A549 (cell line): ENCODE measurements at regions not wholly inside any gene's neighbourhood (a gene's known extent, or its start where the extent isn't known, plus 50 kb on each side); places are given as distances from the start of the nearest gene placed in this dataset.
A peak's percentile ranks its signal among the peaks of the same experiment; 100 is the strongest.

Experiments
- ATAC-seq, 2 experiments: fragments of 200-7000 bp in 1 of 2; fragments of >200 bp in 1 of 2; cut with Nextera tagmentation in 1 of 2; cut with Tn5 transposase in 1 of 2; 3 replicates each; pipeline versions ENCODE4 v1.8.0 to v1.9.1; 2018 to 2020; ENCODE audit warnings: mild to moderate bottlenecking in 1 of 2, moderate library complexity in 1 of 2
- CTCF ChIA-PET: fragments of 300-600 bp; sonication (Branson Sonifier 250); formaldehyde crosslinking; extraction: SDS; loops from one replicate; lab custom pipeline; 2021; ENCODE audit warnings: antibody characterized with exemption, inconsistent platforms; lab: Yijun Ruan, JAX
- POLR2A ChIA-PET: fragments of 350-600 bp; formaldehyde crosslinking; extraction: SDS; loops from one replicate; lab custom pipeline; 2021; ENCODE audit warnings: antibody characterized with exemption, inconsistent platforms; lab: Yijun Ruan, JAX
- DNase-seq, 2 experiments: peaks; one replicate each; pipeline versions ENCODE4 v3.0.0 to v3.0.0-alpha.2; 2011 to 2016; ENCODE audit warnings: low read depth in 1 of 2, low spot score in 1 of 2
- FAIRE-seq: peaks from 2 replicates; lab custom pipeline; 2011; peaks lifted over from hg19 to GRCh38; lab: Jason Lieb, UNC
- H3K27ac ChIP-seq, 2 experiments: fragments of >200 bp; sonication (Bioruptor Twin); formaldehyde crosslinking; 3 replicates each; pipeline ENCODE4 v1.5.1; 2016 to 2017
- H3K4me1 ChIP-seq: fragments of >200 bp; sonication (Bioruptor Twin); formaldehyde crosslinking; 3 replicates; pipeline ENCODE4 v1.6.1; 2016
- H3K4me2 ChIP-seq: fragments of >200 bp; sonication (Bioruptor Twin); formaldehyde crosslinking; 3 replicates; pipeline ENCODE4 v1.6.1; 2016
- H3K4me3 ChIP-seq: fragments of >200 bp; sonication (Bioruptor Twin); formaldehyde crosslinking; 3 replicates; pipeline ENCODE4 v1.5.1; 2016
- H3K9me3 ChIP-seq: fragments of >200 bp; sonication (Bioruptor Twin); formaldehyde crosslinking; 3 replicates; pipeline ENCODE4 v1.6.1; 2016
- ATOH8 ChIP-seq: fragments of 250-450 bp; sonication (Bioruptor Pico); IDR thresholded peaks from 2 replicates; pipeline ENCODE4 v1.5.0; 2020; ENCODE audit warnings: low read depth, mild to moderate bottlenecking, moderate library complexity
- CBX8 ChIP-seq: fragments of 200-600 bp; sonication (generic); IDR thresholded peaks from 2 replicates; pipeline ENCODE4 v1.6.1; 2016
- CEBPB ChIP-seq, 2 experiments: fragments of >200 bp in 1 of 2; sonication (Bioruptor Twin) in 1 of 2; formaldehyde crosslinking in 1 of 2; IDR thresholded peaks; 2 replicates each; pipeline ENCODE4 v1.6.1; 2012 to 2016
- CHD4 ChIP-seq: fragments of 200-600 bp; sonication (generic); IDR thresholded peaks from 2 replicates; pipeline ENCODE4 v1.6.1; 2016; ENCODE audit warnings: antibody characterized with exemption, mild to moderate bottlenecking, borderline replicate concordance
- CTCF ChIP-seq: fragments of >200 bp; sonication (Bioruptor Twin); formaldehyde crosslinking; IDR thresholded peaks from 3 replicates; pipeline ENCODE4 v1.5.1; 2016
- EHF ChIP-seq: fragments of 250-450 bp; sonication (Bioruptor Pico); IDR thresholded peaks from 2 replicates; pipeline ENCODE4 v1.5.0; 2020; ENCODE audit warnings: mild to moderate bottlenecking
- EP300 ChIP-seq, 2 experiments: fragments of >200 bp; sonication (Bioruptor Twin); formaldehyde crosslinking; IDR thresholded peaks; 2 replicates in 1 of 2; 3 replicates in 1 of 2; pipeline ENCODE4 v1.6.1; 2016 to 2017
- FOSL2 ChIP-seq, 2 experiments: fragments of 450-650 bp in 1 of 2; fragments of >200 bp in 1 of 2; sonication (Bioruptor Twin) in 1 of 2; formaldehyde crosslinking; IDR thresholded peaks; 2 replicates each; pipeline versions ENCODE4 v1.5.0 to v1.6.1; 2016 to 2020; ENCODE audit warnings: mild to moderate bottlenecking in 1 of 2, moderate library complexity in 1 of 2
- GATA3 ChIP-seq: IDR thresholded peaks from 2 replicates; pipeline ENCODE4 v1.6.1; 2012; ENCODE audit warnings: borderline replicate concordance
- HES2 ChIP-seq: fragments of >200 bp; sonication (Bioruptor Twin); formaldehyde crosslinking; IDR thresholded peaks from 2 replicates; pipeline ENCODE4 v1.6.1; 2016
- HEYL ChIP-seq: fragments of 250-450 bp; sonication (Bioruptor Pico); IDR thresholded peaks from 2 replicates; pipeline ENCODE4 v1.8.0; 2021; ENCODE audit warnings: mild to moderate bottlenecking, moderate library complexity
- HOXA7 ChIP-seq: fragments of 250-450 bp; sonication (Bioruptor Pico); IDR thresholded peaks from 2 replicates; pipeline ENCODE4 v1.5.0; 2020; ENCODE audit warnings: mild to moderate bottlenecking, moderate library complexity
- HOXB13 ChIP-seq: fragments of 250-450 bp; sonication (Bioruptor Pico); IDR thresholded peaks from 2 replicates; pipeline ENCODE4 v1.5.0; 2020; ENCODE audit warnings: low read depth, mild to moderate bottlenecking, moderate library complexity
- HOXB5 ChIP-seq: fragments of 250-450 bp; sonication (Bioruptor Pico); IDR thresholded peaks from 2 replicates; pipeline ENCODE4 v1.5.0; 2020; ENCODE audit warnings: mild to moderate bottlenecking, moderate library complexity
- JUNB ChIP-seq: fragments of >200 bp; sonication (Bioruptor Twin); formaldehyde crosslinking; IDR thresholded peaks from 2 replicates; pipeline ENCODE4 v1.6.1; 2016
- KDM1A ChIP-seq: fragments of 200-600 bp; sonication (generic); IDR thresholded peaks from 2 replicates; pipeline ENCODE4 v1.6.1; 2016; ENCODE audit warnings: low read depth, mild to moderate bottlenecking
- KDM5A ChIP-seq: fragments of 200-600 bp; sonication (generic); IDR thresholded peaks from 2 replicates; pipeline ENCODE4 v1.6.1; 2016; ENCODE audit warnings: antibody characterized with exemption, mild to moderate bottlenecking
- MAFK ChIP-seq: fragments of 450-650 bp; IDR thresholded peaks from 2 replicates; pipeline ENCODE4 v1.6.1; 2014; ENCODE audit not compliant: partially characterized antibody
- MAX ChIP-seq: IDR thresholded peaks from 2 replicates; pipeline ENCODE4 v1.6.1; 2012
- PHF8 ChIP-seq: fragments of 200-600 bp; sonication (generic); IDR thresholded peaks from 2 replicates; pipeline ENCODE4 v1.6.1; 2016; ENCODE audit warnings: low read depth, mild to moderate bottlenecking, antibody characterized with exemption, moderate library complexity, borderline replicate concordance
- POLR2AphosphoS2 ChIP-seq: conservative IDR thresholded peaks from 2 replicates; pipeline ENCODE4 v1.6.1; 2012; ENCODE audit warnings: low read length, improper control_type of control experiment, inconsistent platforms
- RARB ChIP-seq: fragments of 250-450 bp; sonication (Bioruptor Pico); IDR thresholded peaks from 2 replicates; pipeline ENCODE4 v1.8.0; 2021; ENCODE audit warnings: mild to moderate bottlenecking, moderate library complexity
- RNF2 ChIP-seq: fragments of 200-600 bp; sonication (generic); IDR thresholded peaks from 2 replicates; pipeline ENCODE4 v1.6.1; 2016; ENCODE audit warnings: low read depth, mild to moderate bottlenecking, antibody characterized with exemption, moderate library complexity, borderline replicate concordance
- SREBF2 ChIP-seq: fragments of 450-650 bp; IDR thresholded peaks from 2 replicates; pipeline ENCODE4 v1.6.1; 2014; ENCODE audit warnings: mild to moderate bottlenecking, moderate library complexity
- TFCP2L1 ChIP-seq: fragments of 250-450 bp; sonication (Bioruptor Pico); IDR thresholded peaks from 2 replicates; pipeline ENCODE4 v1.5.0; 2021; ENCODE audit warnings: mild to moderate bottlenecking
- TP53 ChIP-seq: fragments of 250-450 bp; sonication (Bioruptor Pico); IDR thresholded peaks from 2 replicates; pipeline ENCODE4 v1.5.0; 2021; ENCODE audit warnings: mild to moderate bottlenecking, moderate library complexity
- USF2 ChIP-seq: fragments of 450-650 bp; IDR thresholded peaks from 2 replicates; pipeline ENCODE4 v1.6.1; 2014; ENCODE audit warnings: antibody characterized with exemption
- ZFP36 ChIP-seq: fragments of 450-650 bp; IDR thresholded peaks from 2 replicates; pipeline ENCODE4 v1.6.1; 2014; ENCODE audit warnings: borderline replicate concordance; ENCODE audit not compliant: partially characterized antibody
- ZSCAN20 ChIP-seq: fragments of 250-450 bp; sonication (Bioruptor Pico); IDR thresholded peaks from 2 replicates; pipeline ENCODE4 v1.8.0; 2022; ENCODE audit warnings: mild to moderate bottlenecking, moderate library complexity
- WGBS: methylation state at CpG from one replicate; pipeline ENCODE4 v1.1.6; 2017; ENCODE audit errors: missing lambda C conversion rate; 5-methylcytosine and 5-hydroxymethylcytosine counted together

- TF ChIP-seq HEYL (CRISPR knock-in tag) (peak; percentile 43; the same call in 1 of the 2 replicates), GATA3 (no peak), PHF8 (no peak), RNF2 (no peak), USF2 (no peak), TFCP2L1 (0 out of 2 replicates have a peak, but pooled peaks have one; percentile 54), SREBF2 (no peak), ZSCAN20 (CRISPR knock-in tag) (peak; percentile 85), JUNB (no peak), CHD4 (no peak), HES2 (no peak), HOXB5 (CRISPR knock-in tag) (peak; percentile 24; the same call in 1 of the 2 replicates), HOXA7 (CRISPR knock-in tag) (peak; percentile 38; the same call in 1 of the 2 replicates)
These were observed 90.2 kb upstream of the SMNDC1 start (continued) for GRCh38 chr10:110394898-110395297.

GRCh38 chr10:110395350-110396283, 90.9 kb upstream of the SMNDC1 start:
- WGBS = 41% methylated on average over 11 of the region's 11 CpGs
- Histone ChIP-seq H3K9me3 (no peaks in the 10 kb centered on the region), H3K4me2 (peak overlapping the region; percentile 61), H3K4me3 (no peak overlapping the region), H3K4me1 (peaks cover 80% of the 10 kb centered on the region), H3K27ac (peak overlapping the region; percentile 99)
- DNase-seq (peak; percentile 79 to 98), ATAC-seq (peak; percentile 24 to 63; a peak in 4 of 6 replicates), FAIRE-seq (no peak)
- ChIA-PET POLR2A (interaction anchor here (1.0 kb wide), 1 partner anchor 103 kb away, joined by 3 read pairs; no protein-coding TSS in a partner anchor), CTCF (interaction anchor here (0.7 to 11.0 kb wide), 8 partner anchors 11 to 150 kb away, joined by 3 to 70 read pairs (median 4); no protein-coding TSS in a partner anchor)
- TF ChIP-seq RARB (CRISPR knock-in tag) (peak; percentile 99), POLR2AphosphoS2 (no peak), CEBPB (IDR thresholded peaks at IDR 0.05) (peak in 1 of 2 experiments; percentile 43; a peak in 1 of 4 replicates), HOXB5 (CRISPR knock-in tag) (peak; percentile 89), MAFK (peak; percentile 83), KDM5A (no peak), ATOH8 (peak; percentile 64), CBX8 (no peak), HOXA7 (CRISPR knock-in tag) (peak; percentile 78), EP300 (IDR thresholded peaks at IDR 0.05) (peak; percentile 89 to 98; a peak in 4 of 5 replicates), HES2 (no peak), HOXB13 (peak; percentile 92; the same call in 1 of the 2 replicates), KDM1A (peak; percentile 61; the same call in 1 of the 2 replicates), TFCP2L1 (0 out of 2 replicates have a peak, but pooled peaks have one; percentile 51), CTCF (no peak), FOSL2 (IDR thresholded peaks at IDR 0.05) (0 out of 2 replicates have a peak, but pooled peaks have one; percentile 19), FOSL2 (CRISPR knock-in tag; IDR thresholded peaks at IDR 0.05) (peak; percentile 93), MAX (peak; percentile 70), EHF (peak; percentile 77), TP53 (no peak), ZFP36 (no peak), ZSCAN20 (CRISPR knock-in tag) (no peak; the same call in none of the 2 replicates)
